GM23248 (cell line): ENCODE measurements at regions not wholly inside any gene's neighbourhood (a gene's known extent, or its start where the extent isn't known, plus 50 kb on each side); places are given as distances from the start of the nearest gene placed in this dataset.
A peak's percentile ranks its signal among the peaks of the same experiment; 100 is the strongest.

ENCODE experiments used
- DNase-seq: peaks from one replicate; pipeline ENCODE4 v3.0.0-alpha.2; 2015
- H2AFZ ChIP-seq: fragments of 200-600 bp; sonication (generic); 2 replicates; pipeline ENCODE4 v1.6.1; 2016; ENCODE audit warnings: antibody characterized with exemption
- H3F3A ChIP-seq: fragments of 200-600 bp; sonication (generic); 2 replicates; pipeline ENCODE4 v1.6.1; 2016; ENCODE audit warnings: mild to moderate bottlenecking, antibody characterized with exemption, mixed run types; ENCODE audit not compliant: insufficient read depth
- H3K27ac ChIP-seq: fragments of 200-600 bp; sonication (generic); 2 replicates; pipeline ENCODE4 v1.5.1; 2016; ENCODE audit warnings: mild to moderate bottlenecking
- H3K27me3 ChIP-seq: fragments of 200-600 bp; sonication (generic); replicated peaks from 2 replicates; pipeline ENCODE4 v1.6.1; 2016; ENCODE audit warnings: mild to moderate bottlenecking; ENCODE audit not compliant: insufficient read depth
- H3K36me3 ChIP-seq: fragments of 200-600 bp; sonication (generic); 2 replicates; pipeline ENCODE4 v1.6.1; 2016; ENCODE audit warnings: low read depth, mild to moderate bottlenecking
- H3K4me1 ChIP-seq: fragments of 200-600 bp; sonication (generic); 2 replicates; pipeline ENCODE4 v1.6.1; 2016; ENCODE audit warnings: mild to moderate bottlenecking; ENCODE audit not compliant: insufficient read depth
- H3K4me2 ChIP-seq: fragments of 200-600 bp; sonication (generic); one replicate; pipeline ENCODE4 v1.6.1; 2016; ENCODE audit warnings: mild to moderate bottlenecking; ENCODE audit not compliant: unreplicated experiment
- H3K4me3 ChIP-seq: fragments of 200-600 bp; sonication (generic); 2 replicates; pipeline ENCODE4 v1.5.1; 2016; ENCODE audit warnings: mild to moderate bottlenecking
- H3K79me2 ChIP-seq: fragments of 200-600 bp; sonication (generic); 2 replicates; pipeline ENCODE4 v1.6.1; 2016; ENCODE audit warnings: mild to moderate bottlenecking; ENCODE audit not compliant: insufficient read depth
- H3K9ac ChIP-seq: fragments of 200-600 bp; sonication (generic); 2 replicates; pipeline ENCODE4 v1.6.1; 2016; ENCODE audit warnings: mild to moderate bottlenecking
- H3K9me2 ChIP-seq: fragments of 200-600 bp; sonication (generic); 2 replicates; pipeline ENCODE4 v1.6.1; 2016; ENCODE audit warnings: mixed run types, mild to moderate bottlenecking, moderate library complexity; ENCODE audit not compliant: insufficient read depth
- H3K9me3 ChIP-seq: fragments of 200-600 bp; sonication (generic); one replicate; pipeline ENCODE4 v1.6.1; 2017; ENCODE audit warnings: low read depth
- H4K20me1 ChIP-seq: fragments of 200-600 bp; sonication (generic); 2 replicates; pipeline ENCODE4 v1.6.0; 2016; ENCODE audit not compliant: insufficient read depth
- EZH2 ChIP-seq: fragments of 200-600 bp; sonication (generic); IDR thresholded peaks from 2 replicates; pipeline ENCODE4 v1.6.1; 2018; ENCODE audit warnings: antibody characterized with exemption, mild to moderate bottlenecking; ENCODE audit not compliant: insufficient read depth, poor library complexity, severe bottlenecking
- EZH2phosphoT487 ChIP-seq: fragments of 200-600 bp; sonication (generic); IDR thresholded peaks from 2 replicates; pipeline ENCODE4 v1.6.1; 2018; ENCODE audit warnings: antibody characterized with exemption, moderate library complexity, mild to moderate bottlenecking, low read depth; ENCODE audit not compliant: insufficient read depth
- WGBS, 2 experiments: methylation state at CpG; one replicate each; pipeline ENCODE4 v1.1.6; 2015 to 2017; ENCODE audit warnings: low lambda C conversion rate in 2 of 2, low coverage in 1 of 2; ENCODE audit errors: missing lambda C conversion rate in 2 of 2; 5-methylcytosine and 5-hydroxymethylcytosine counted together
- in situ Hi-C: fragments of 300-500 bp; cut with MboI; formaldehyde crosslinking; loops from 2 replicates; pipeline ENCODE4 v1.15.0; 2020

GRCh38 chr12:42686514-42687172 is 97.1 kb upstream of the PRICKLE1 start:
- DNase-seq: peak; percentile 79
- in situ Hi-C loops: no loop called here
- H3K9me2 ChIP-seq: no peaks in the 10 kb centered on the region
- H2AFZ ChIP-seq: no peak overlapping the region
- no peak overlapping the region for H3K27ac ChIP-seq
- no peaks in the 10 kb centered on the region for H3K79me2 ChIP-seq
- H3K36me3 ChIP-seq: no peaks in the 10 kb centered on the region
- 98 to 99% methylated on average over 3 of the region's 3 CpGs for WGBS, 2 experiments
- H3K4me1 ChIP-seq: peaks cover 24% of the 10 kb centered on the region
- no peak overlapping the region for H3K4me3 ChIP-seq
- H3K27me3 ChIP-seq: no peaks in the 10 kb centered on the region
- no peak overlapping the region for H3K9ac ChIP-seq
- no peaks in the 10 kb centered on the region for H4K20me1 ChIP-seq
- H3K9me3 ChIP-seq: no peaks in the 10 kb centered on the region
- H3K4me2 ChIP-seq: no peak overlapping the region
- no peak for TF ChIP-seq EZH2phosphoT487
- TF ChIP-seq EZH2: no peak
- peaks cover 20% of the 10 kb centered on the region for H3F3A ChIP-seq

GRCh38 chr12:42684802-42685071 is 95.2 kb upstream of the PRICKLE1 start:
- WGBS, 2 experiments: 92 to 95% methylated on average over 1 of the region's 1 CpG

GRCh38 chr12:42683933-42684801 is 94.6 kb upstream of the PRICKLE1 start:
- no peaks in the 10 kb centered on the region for H3K9me2 ChIP-seq
- 59 to 68% methylated on average over 4 of the region's 4 CpGs for WGBS, 2 experiments
- no peaks in the 10 kb centered on the region for H3K27me3 ChIP-seq
- H3F3A ChIP-seq: peaks cover 20% of the 10 kb centered on the region
- H3K36me3 ChIP-seq: no peaks in the 10 kb centered on the region
- no peaks in the 10 kb centered on the region for H3K9me3 ChIP-seq
- peaks cover 32% of the 10 kb centered on the region for H3K4me1 ChIP-seq
- H3K27ac ChIP-seq: no peak overlapping the region
- no peaks in the 10 kb centered on the region for H4K20me1 ChIP-seq
- H3K4me3 ChIP-seq: no peak overlapping the region
- H2AFZ ChIP-seq: no peak overlapping the region
- in situ Hi-C loops: no loop called here
- no peaks in the 10 kb centered on the region for H3K79me2 ChIP-seq
- TF ChIP-seq EZH2phosphoT487 (no peak), EZH2 (no peak)
- H3K4me2 ChIP-seq: no peak overlapping the region
- H3K9ac ChIP-seq: no peak overlapping the region
- peak; percentile 76 for DNase-seq

More at GRCh38 chr12:42684802-42685071, 95.2 kb upstream of the PRICKLE1 start:
- no peak for TF ChIP-seq EZH2
- TF ChIP-seq EZH2phosphoT487: no peak
- no peaks in the 10 kb centered on the region for H3K9me3 ChIP-seq
- no peaks in the 10 kb centered on the region for H3K79me2 ChIP-seq
- peaks cover 26% of the 10 kb centered on the region for H3K4me1 ChIP-seq
- no peaks in the 10 kb centered on the region for H3K36me3 ChIP-seq
- no peak overlapping the region for H3K9ac ChIP-seq
- no peak overlapping the region for H3K27ac ChIP-seq
- H4K20me1 ChIP-seq: no peaks in the 10 kb centered on the region
- peaks cover 20% of the 10 kb centered on the region for H3F3A ChIP-seq
- in situ Hi-C loops: no loop called here
- no peak overlapping the region for H3K4me2 ChIP-seq
- H3K4me3 ChIP-seq: no peak overlapping the region
- DNase-seq: no peak
- no peaks in the 10 kb centered on the region for H3K27me3 ChIP-seq
- no peak overlapping the region for H2AFZ ChIP-seq
- no peaks in the 10 kb centered on the region for H3K9me2 ChIP-seq

GRCh38 chr12:42683266-42683665 is 93.7 kb upstream of the PRICKLE1 start:
- H3K27me3 ChIP-seq: no peaks in the 10 kb centered on the region
- H3F3A ChIP-seq: peaks cover 20% of the 10 kb centered on the region
- in situ Hi-C loops: no loop called here
- H2AFZ ChIP-seq: no peak overlapping the region
- no peaks in the 10 kb centered on the region for H3K9me2 ChIP-seq
- no peak overlapping the region for H3K27ac ChIP-seq
- no peak overlapping the region for H3K4me3 ChIP-seq
- no peaks in the 10 kb centered on the region for H4K20me1 ChIP-seq
- H3K79me2 ChIP-seq: no peaks in the 10 kb centered on the region
- H3K9ac ChIP-seq: no peak overlapping the region
- DNase-seq: no peak
- TF ChIP-seq EZH2phosphoT487: no peak
- TF ChIP-seq EZH2: no peak
- WGBS, 2 experiments: 93 to 94% methylated on average over 1 of the region's 1 CpG
- H3K36me3 ChIP-seq: no peaks in the 10 kb centered on the region
- H3K9me3 ChIP-seq: no peaks in the 10 kb centered on the region
- peaks cover 34% of the 10 kb centered on the region for H3K4me1 ChIP-seq
- no peak overlapping the region for H3K4me2 ChIP-seq

- H3K4me1 ChIP-seq: peaks cover 19% of the 10 kb centered on the region
- 81% methylated on average over 4 of the region's 4 CpGs for WGBS, 2 experiments
- H3K36me3 ChIP-seq: no peaks in the 10 kb centered on the region
- in situ Hi-C loops: no loop called here
- H3K27me3 ChIP-seq: no peaks in the 10 kb centered on the region
- no peaks in the 10 kb centered on the region for H4K20me1 ChIP-seq
- H3K4me3 ChIP-seq: no peak overlapping the region
- peak; percentile 59 for DNase-seq
- H3K79me2 ChIP-seq: no peaks in the 10 kb centered on the region
- no peak overlapping the region for H3K27ac ChIP-seq
- H2AFZ ChIP-seq: no peak overlapping the region
- no peak overlapping the region for H3K4me2 ChIP-seq
- H3K9ac ChIP-seq: no peak overlapping the region
- TF ChIP-seq EZH2 (no peak), EZH2phosphoT487 (no peak)
- H3F3A ChIP-seq: peaks cover 8% of the 10 kb centered on the region
- no peaks in the 10 kb centered on the region for H3K9me3 ChIP-seq
- H3K9me2 ChIP-seq: no peaks in the 10 kb centered on the region
Observed at GRCh38 chr12:42679466-42679865, 89.9 kb upstream of the PRICKLE1 start.
